Liver (tissue), 3 donors: ENCODE measurements at regions not wholly inside any gene's neighbourhood (a gene's known extent, or its start where the extent isn't known, plus 50 kb on each side); places are given as distances from the start of the nearest gene placed in this dataset.

Experiments
- CTCF ChIP-seq: fragments of 150-350 bp; IDR thresholded peaks from 2 replicates; pipeline ENCODE4 v1.5.1; 2017; ENCODE audit warnings: improper control_type of control experiment, low read depth, low read length; ENCODE audit not compliant: missing input control
- TAF1 ChIP-seq: conservative IDR thresholded peaks from 2 replicates; pipeline ENCODE4 v1.6.1; 2016; ENCODE audit warnings: antibody characterized with exemption, mild to moderate bottlenecking
- donor health status: healthy.
- donor health status: healthy.

DNA sequence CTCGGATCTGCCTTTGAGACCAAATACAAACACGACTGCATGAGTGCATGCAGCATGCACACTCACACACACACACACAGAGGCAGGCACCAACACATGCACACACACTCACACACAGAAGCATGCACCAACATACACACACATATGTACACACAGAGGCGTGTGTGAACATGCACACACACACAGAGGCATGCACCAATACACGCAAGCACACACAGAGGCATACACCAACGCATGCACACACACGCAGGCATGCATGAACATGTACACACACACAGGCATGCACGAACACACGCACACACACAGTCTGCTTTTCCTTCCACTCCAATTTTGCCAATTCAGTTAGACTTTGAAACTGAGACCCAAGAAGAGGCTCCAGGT, 67.3 kb upstream of the COL13A1 start:
- TF ChIP-seq CTCF (no peak), TAF1 (no peak)
